GM19468 (cell line): ENCODE measurements at regions not wholly inside any gene's neighbourhood (a gene's known extent, or its start where the extent isn't known, plus 50 kb on each side); places are given as distances from the start of the nearest gene placed in this dataset.
"Not testable (repeated sequence)": the region's sequence is repeated elsewhere in the genome, so short reads cannot be mapped to it uniquely, and the experiment has no call there.

ENCODE experiments used
- ATAC-seq: cut with Tn5 transposase; IDR thresholded peaks from one replicate; pipeline ENCODE4 v1.9.1; 2021; ENCODE audit warnings: mild to moderate bottlenecking, moderate library complexity, moderate number of reproducible peaks; ENCODE audit not compliant: unreplicated experiment; ENCODE audit errors: extremely low read depth

DNA sequence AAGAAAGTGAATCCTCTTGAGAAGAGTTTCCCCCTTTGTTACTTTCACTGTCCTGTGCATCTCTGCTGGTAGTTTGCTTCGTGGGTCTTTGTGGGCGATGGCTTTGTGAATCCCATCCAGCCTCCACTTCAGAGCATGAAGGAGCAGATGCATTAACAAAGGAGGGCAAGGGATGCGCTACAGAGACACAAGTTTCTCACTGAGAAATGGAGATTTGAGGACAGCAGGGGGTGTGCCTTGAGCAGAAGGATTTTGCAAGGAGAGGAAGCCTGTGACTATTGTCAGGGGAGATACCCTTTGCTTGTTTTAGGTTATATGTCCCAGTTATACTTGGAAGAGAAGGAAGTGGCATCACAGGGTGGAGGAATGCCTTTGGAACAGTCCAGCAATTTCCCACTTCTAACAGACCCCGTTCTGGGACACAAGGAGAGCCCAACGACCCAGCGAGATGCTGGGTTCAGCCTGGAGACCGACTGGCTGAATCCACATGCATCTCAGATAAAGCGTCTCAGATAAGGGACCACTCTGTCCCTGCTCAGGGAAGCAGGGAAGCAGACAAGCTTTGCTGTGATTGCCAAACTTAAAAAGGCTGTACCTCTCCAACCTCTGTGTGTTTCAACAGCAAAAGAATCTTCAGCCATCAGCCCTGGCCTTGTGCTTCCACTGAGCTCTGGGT is 314.6 kb upstream of the GATB start:
- no peak for ATAC-seq

DNA sequence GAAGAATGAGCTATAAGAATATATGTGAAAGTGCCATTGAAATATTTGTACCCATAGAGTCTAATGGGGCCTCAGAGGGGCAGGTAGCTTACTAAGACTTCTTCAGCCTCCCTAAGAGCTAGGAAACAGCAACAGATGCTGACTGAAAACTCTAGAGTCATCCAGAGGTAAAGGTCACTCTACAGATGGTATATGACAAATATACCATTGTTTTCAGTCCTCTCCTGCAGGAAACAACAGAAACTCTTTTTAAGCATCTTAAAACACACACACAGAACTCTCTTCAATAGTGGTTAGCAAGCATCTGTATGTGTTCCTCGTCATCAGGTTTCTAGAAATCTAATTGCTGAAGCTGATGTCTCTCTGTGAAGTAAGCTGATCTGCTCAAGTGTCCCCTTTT is 313.8 kb upstream of the GATB start:
- ATAC-seq, result no peak

DNA sequence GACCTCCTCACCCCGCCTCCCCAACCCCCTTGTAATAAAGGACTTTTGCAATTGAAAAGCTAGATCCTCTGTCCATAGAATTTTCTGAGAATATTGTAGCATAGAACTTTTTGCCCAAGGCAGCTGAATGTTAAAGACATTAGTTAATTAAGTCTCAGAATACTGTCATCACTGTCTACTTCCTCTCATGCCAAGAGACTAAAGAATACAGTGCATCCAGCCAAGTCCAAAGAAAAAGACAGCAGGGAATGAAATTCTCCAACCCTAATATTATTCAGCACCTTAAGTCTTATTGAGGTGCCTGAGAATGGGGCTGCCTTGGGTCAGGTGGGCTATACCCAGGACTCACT is 313.3 kb upstream of the GATB start:
- no peak for ATAC-seq

DNA sequence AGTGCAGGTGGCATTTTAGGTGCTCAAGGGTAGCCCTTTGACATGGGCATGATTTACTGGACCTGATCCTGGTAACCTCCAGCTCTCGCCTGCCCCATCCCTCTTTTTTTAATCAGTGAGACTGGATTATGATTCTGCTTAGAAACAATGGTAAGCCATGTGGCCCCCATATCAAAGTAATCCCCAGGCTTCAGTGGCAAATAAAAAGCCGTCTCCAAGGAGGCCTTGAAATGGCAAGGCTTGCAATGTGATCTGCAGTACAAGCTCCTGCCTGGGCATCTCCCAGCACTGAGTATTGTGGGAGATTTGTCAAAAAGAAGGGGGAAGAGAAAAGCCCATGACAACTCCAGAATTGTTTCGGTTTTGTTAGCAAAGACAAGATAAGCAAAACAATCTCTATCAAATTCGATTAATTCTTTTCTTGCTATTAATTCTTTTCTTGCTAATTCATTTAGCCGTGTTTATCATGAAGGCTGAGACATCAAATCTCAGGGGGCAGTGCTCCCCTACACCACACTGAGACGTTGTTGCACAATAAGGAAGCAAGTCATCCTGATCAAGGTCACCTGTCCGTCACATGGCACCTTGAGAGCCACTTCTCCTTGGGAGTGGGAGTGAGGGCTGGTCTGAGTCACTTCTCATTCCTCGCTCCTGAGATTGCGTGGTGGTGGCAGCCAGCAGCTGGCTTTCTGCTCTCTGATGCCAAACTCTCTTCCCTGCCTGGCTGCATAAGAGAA is 312.7 kb upstream of the GATB start:
- no peak for ATAC-seq

DNA sequence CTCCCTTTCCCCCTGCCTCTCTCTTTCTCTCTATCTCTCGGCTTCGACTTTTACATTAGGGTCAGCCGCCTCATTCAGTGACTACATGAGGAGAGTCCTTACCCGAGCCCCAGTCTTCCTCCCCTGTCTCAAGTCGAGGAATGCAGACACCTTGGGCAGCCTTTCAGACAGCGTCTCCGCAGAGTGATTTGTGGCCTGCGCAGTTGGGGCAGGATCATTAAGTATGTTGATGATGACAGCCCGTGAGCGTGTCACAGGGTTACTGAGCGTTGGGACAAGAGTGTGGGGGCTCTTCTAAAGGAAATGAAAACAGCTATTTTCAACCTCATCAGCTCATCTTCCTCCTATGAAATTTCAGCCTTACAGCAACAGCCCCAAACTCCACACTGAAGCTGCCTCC is 312.1 kb upstream of the GATB start:
- ATAC-seq, result no peak

DNA sequence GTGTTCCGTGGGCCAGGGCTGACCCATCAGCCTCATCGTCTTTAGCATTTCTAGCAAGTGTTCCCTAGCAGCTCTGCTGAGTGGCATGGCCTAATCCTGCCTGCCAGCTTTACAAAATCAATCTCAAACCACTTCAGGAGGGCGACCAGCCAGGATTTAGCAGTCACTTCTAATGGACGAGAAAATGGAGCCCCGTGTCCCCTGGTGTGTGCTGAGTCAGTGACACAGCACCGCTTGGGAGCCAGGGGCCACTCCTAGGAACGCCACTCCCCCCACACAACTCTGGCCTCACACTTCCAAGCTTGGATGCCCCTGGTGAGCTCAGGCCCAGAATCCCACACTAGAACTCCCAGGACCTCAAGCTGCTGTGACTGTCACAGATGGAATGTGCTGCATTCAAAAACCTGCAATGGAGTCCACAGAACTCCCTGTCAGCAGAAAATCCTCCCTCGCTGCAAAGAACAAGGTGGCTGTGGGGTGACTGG is 311.2 kb upstream of the GATB start:
- no peak for ATAC-seq

DNA sequence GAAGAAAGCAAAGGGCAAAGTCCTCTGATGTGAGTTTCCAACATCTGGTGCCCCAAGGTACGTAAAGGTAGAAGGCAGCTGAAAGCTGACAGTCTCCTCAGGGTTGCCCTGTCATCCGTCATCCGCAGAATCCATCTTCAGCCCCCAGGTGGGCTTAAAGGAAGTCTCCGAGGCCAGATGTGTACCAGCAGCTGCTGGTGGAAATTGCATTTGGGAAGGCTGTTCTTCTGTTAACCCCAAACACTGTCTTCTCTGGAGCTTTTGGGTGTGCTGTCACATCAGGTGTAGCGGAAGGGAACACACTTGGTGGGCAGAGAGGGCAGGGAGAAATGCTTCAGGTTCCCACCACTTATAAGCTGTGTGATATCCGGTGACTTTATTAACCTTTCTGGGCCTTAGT is 310.0 kb upstream of the GATB start:
- ATAC-seq, result no peak

DNA sequence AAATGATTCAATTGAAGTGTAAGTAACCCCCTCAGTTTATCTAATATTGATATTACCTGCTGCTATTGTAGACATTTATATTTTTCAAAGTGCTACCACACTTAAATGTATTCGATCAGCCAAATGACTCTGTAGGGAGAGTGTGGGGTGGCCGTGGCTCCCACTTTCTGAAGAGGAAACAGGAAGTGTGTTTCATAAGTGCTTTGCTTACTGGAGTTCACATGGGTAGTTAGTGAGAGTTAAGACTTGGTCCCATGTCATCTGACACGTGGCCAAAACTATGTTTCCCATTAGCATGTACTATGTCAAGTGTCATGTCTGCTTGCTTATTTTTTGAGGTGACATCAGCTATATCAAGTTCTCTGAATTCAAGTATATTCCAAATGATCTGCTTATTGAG is 308.1 kb upstream of the GATB start:
- ATAC-seq, result no peak

DNA sequence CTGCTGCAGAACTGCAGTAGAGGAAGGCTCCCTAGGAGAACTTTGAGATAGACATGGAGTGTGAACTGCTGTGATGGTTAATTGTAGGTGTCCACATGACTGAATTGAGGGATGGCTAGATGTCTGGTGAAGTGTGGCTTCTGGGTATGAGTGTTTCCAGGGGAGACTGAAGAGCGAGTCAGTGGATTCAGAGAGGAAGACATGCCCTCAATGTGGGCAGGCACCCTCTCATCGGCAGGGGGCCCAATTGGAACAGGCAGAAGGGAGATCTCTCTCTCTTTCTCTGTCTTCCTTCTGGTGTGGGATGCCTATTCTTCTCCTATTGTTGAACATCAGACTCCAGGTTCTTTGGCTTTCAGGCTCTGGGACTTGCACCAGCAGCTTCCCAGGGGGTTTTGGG is 304.7 kb upstream of the GATB start:
- ATAC-seq, result no peak

DNA sequence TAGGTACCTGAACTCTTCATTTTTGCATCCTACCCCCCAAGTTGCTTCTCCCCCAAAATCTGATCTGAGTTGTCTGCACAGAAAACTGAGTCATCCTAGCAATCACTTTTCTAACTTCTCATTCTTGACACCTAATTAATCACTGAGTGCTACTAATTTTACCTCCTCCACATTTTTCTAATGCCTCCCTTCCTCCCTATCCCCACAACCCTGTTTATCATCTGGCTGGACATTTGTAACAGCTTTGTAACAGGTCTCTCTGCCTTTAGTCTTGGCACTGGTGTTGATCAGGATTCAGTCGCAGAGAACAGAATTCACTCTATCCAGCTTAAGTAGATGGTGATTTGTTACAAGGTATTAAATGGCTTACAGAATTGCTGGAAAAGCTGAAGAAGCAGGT is 303.9 kb upstream of the GATB start:
- no peak for ATAC-seq

DNA sequence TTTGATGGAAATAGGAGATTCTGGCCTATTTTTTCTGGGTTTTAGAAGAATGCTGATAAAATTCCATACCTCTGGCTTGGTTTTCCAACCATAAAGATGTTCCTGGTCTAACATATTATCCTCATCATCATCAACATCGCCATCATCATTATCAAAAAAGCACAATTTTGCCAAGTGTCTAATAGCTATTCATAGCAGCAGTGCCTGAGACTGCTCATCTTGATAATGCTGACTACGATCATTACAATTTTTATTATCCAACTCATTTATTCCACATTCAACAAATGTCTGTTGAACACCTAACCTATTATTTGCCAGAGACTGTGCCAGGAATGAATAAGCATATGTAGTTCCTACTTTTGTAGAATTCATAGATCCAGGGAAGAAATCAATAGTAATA is 303.5 kb upstream of the GATB start:
- ATAC-seq, result no peak

DNA sequence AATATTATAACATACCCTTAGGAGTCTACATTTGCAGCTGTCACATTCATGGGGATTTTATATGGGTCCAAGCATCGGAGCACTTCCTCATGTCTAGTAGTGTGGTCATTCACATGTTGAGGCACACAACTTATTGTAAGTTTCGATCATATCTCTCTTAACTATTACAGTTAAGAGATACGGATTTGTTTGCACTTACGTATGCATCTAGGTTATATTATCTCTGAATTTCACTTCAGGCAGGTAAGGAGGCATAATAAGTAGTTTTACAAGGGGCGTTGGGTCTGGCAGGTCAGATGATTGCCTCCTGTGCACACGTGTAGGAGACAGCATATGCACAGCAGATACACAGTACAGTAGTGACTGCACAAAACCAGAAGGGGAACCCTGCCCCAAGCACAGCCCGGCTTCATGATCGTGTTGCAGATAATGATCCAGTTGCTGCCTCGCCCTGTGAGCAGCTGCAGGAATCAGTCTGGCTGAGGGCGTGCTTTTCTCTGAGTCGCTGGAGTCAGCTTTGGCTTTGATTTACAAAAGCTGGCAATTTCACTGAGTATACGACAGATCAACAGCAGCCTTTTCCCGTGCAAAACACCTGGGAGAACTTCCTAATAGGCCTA is 302.9 kb upstream of the GATB start:
- no peak for ATAC-seq

DNA sequence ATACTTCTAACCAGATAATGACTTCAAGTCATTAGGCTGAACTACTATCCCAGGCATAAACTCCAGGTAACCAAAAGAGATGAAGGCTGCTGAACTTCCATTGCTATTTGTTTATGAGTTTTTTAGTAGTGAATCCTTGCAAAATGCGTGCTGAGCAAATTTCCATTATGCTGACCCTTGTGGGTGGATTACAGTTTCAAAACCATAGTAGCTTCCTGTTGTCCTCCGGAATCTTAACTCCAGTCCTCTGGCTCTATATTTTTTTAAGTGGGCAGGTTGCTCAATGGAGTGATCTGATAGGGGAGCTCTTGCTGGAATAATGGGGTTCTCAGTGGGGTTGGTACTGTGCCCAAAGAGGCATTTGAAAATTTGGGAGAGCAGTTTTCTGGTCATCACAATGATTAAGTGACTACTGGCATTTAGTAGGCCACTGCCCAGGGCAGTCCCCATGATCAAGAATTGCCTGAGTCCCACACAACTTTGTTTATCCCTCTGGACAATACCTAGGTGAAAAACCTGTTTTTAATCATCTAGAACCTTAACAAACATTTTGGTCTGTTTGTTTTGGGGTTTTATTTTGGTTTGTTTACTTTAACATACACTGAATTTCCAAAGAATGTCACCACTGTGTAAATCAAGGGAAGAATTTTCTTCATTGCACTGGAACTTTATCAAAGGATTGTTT is 302.3 kb upstream of the GATB start:
- no peak for ATAC-seq

DNA sequence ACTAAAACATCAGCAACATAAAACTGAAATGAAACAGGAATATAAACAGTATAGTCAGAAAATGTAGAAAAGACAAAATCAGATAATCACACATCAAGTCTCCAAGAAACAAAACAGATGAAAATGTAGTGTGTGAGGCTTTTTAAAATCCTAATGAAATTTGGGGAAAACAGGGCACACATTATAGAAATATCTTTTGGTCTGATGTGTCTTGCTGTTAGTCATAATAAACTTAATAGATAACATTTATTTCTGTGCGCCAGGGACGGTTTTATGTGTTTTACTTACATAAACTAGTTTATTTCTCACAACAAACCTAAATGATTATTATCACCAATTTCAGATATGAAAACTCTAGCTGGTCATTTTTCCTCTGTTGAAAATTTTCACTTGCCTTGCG is 293.9 kb upstream of the GATB start:
- ATAC-seq, result no peak

DNA sequence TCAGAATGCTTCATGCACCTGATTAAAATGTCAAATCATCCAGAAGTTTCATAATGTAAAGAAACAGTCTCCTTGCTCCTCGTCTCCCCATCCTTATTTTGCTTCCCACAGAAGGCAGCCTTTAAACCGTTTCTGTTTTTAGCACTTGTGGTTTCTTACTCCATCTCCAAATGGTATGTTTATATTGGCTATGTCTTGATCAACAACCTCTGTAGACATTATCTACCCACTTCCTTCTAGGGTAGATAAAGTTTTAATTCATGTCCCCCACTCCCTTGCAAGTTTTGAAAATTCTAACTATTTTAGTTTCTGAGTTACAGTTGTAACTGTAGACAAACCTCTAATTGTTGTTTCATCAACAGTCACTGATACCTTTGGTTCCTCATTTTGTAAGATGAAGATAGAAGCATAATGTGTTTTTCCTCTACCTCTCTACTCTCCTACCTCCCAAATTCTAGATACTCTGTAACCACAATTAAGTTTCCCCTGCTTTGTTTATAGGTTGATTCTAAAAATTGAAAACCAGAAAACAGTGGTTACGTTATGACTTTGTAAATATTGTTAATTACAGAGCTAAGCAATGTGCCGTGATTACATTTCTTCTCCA is 291.7 kb upstream of the GATB start:
- no peak for ATAC-seq

DNA sequence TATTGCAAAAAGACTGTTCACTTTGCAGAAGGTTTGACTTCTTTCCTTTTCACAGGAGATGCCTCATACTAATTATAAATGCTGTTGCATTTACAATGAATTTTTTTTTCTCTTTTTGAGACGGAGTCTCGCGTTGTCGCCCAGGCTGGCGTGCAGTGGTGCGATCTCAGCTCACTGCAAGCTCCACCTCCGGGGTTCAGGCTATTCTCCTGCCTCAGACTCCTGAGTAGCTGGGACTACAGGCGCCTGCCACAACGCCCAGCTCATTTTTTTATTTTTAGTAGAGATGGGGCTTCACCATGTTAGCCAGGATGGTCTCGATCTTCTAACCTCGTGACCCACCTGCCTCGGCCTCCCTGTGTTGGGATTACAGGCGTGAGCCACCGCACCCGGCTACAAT is 290.5 kb upstream of the GATB start:
- not testable (repeated sequence) for ATAC-seq

DNA sequence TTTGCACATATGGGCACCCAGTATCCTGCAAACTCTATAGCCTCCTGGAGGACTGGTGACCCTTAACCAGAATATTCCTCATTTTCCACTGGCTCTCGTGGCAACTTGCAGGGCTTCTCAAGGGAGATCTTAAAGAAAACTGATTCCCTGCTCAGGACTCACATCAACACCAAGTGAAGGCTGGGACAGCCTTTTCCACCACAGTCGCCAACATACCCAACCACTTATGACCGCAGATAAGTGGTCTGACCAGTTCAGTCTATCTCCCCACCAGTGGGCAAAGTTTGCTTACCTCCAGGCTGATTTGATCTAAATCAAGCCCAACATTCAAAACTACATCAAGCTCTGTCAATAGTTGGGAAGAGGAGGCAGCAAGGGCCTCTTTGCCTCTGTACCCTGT is 289.3 kb upstream of the GATB start:
- ATAC-seq, result no peak

DNA sequence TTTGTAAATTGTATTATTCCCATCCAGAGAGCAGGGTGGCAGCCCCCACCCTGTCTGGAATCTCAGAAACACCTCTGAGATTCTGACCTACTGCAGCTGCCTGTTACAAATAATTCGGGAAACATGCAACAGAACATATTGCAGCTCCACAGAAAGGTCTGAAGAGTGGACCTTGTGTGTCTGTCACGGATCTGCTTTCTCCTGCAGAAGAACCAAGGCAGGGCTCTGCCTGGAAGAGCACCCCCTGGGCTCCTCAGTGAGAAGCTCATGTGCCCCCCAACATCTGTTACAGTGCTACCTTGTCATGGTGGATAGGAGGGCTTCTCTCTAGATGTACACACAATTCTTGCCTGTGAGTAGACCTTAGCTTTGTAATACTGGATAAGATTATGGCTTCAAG is 286.6 kb upstream of the GATB start:
- ATAC-seq, result no peak

DNA sequence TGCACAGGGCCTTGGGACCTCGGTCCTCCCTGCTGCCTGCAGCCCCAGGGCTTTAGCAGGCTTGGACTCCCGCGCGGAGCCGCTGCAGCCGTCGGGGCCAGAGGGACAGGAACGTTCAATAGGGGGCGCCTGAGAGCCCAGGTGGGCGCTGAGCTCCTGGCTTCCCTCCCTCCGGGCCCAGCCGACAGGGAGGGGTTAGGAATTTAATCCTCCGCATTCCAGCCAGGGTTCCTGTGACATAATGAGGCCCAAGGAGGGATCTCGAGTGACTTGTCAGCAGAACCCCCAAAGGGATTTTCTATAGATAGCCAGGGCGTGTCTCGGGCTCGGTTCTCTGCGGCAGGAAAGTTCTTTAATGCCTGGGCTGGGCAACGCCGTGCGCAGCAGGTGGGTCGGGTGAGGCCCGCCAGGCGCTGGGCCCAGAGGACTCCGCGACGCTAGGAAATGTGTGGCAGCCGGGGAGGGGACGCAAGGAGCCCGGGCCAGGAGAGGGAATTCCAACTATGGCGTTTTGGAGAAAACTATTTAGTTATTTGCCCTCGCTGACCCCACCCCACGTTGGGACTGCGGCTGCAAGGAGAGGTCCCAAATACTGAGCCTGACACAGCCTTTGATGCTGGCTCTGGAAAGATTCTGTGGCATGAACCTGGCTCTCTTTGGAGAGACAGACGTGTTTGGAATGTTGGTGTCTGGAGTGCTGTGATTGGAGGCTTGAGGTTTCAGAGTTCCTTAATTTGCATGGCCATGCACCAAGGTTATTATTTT is 285.2 kb upstream of the GATB start:
- ATAC-seq, result peak; percentile 51

DNA sequence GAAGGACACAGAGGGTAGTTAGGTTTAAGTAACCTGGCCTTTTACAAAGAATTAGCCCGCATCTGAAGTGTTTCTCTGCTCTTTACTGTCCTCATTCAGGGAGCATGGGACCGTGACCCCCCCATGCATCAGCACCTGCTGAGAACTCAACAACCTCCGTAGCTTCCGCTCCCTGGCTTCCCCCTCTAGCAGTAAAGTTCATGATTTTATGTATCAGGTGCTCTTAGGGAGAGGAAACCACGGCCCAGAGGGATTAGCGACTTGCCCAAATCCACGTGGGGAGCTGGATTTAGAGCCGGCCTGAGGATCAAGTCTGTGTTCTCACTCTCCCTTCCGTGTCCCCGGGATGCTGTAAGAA is 284.6 kb upstream of the GATB start:
- no peak for ATAC-seq
